ENCODE measurements at regions not wholly inside any gene's neighbourhood (a gene's known extent, or its start where the extent isn't known, plus 50 kb on each side); places are given as distances from the start of the nearest gene placed in this dataset.

DNA sequence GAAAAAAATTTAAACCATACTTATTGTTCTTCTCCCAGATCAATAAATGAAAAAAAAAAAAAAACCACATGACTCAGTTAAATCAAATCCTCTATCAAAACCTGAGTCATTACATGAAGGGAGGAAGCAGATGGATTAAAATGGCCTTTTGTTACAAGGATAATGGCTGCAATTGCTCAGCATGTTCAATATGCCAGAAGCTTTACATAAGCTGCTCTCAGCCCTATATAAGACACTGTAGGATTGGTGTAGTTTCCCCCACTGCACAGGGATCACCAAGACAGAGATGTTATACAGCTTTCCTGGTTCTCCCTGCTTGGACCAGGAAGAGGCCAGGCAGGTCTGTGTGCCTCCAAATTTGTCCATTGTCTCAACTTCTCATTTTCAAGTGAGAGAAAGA is 101.6 kb upstream of the MAP1B start:
- DNase-seq (ENCODE audit: low spot score) = no peak

DNA sequence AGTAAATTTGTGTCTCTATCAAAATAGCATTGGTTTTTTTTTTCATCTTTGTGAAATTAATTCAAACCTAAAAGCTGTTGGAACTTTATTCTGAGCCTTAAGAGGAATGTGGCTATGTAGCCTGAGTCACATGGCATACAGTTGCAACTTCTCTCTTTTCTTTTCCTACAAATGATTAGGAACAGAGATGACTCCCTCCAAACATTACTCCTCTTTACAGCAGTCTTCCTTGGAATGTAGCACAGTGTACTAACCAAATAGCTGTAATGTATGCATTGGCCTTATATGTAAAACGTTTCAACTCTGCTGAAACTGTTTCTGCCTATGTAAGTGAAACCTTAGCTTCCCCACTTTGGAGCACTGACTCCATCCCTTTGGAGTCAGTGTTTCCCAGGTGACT is 100.9 kb upstream of the MAP1B start:
- DNase-seq (ENCODE audit: low spot score) = no peak

GRCh38 chr5:72007336-72008111 is 99.8 kb upstream of the MAP1B start:
- no peak for DNase-seq (ENCODE audit: low spot score)

- no peak for DNase-seq (ENCODE audit: low spot score)
Measured at GRCh38 chr5:72009280-72009679, 98.0 kb upstream of the MAP1B start.

GRCh38 chr5:72010430-72010829 is 96.8 kb upstream of the MAP1B start:
- DNase-seq (ENCODE audit: low spot score) = no peak

- no peak for DNase-seq (ENCODE audit: low spot score)
Measured at GRCh38 chr5:72012906-72013305, 94.4 kb upstream of the MAP1B start.

- no peak for DNase-seq (ENCODE audit: low spot score)
Measured at GRCh38 chr5:72013766-72014624, 93.3 kb upstream of the MAP1B start.

- no peak for DNase-seq (ENCODE audit: low spot score)
Measured at GRCh38 chr5:72015103-72015548, 92.1 kb upstream of the MAP1B start.

GRCh38 chr5:72018143-72018803 is 89.0 kb upstream of the MAP1B start:
- peak; percentile 62 for DNase-seq (ENCODE audit: low spot score)

DNA sequence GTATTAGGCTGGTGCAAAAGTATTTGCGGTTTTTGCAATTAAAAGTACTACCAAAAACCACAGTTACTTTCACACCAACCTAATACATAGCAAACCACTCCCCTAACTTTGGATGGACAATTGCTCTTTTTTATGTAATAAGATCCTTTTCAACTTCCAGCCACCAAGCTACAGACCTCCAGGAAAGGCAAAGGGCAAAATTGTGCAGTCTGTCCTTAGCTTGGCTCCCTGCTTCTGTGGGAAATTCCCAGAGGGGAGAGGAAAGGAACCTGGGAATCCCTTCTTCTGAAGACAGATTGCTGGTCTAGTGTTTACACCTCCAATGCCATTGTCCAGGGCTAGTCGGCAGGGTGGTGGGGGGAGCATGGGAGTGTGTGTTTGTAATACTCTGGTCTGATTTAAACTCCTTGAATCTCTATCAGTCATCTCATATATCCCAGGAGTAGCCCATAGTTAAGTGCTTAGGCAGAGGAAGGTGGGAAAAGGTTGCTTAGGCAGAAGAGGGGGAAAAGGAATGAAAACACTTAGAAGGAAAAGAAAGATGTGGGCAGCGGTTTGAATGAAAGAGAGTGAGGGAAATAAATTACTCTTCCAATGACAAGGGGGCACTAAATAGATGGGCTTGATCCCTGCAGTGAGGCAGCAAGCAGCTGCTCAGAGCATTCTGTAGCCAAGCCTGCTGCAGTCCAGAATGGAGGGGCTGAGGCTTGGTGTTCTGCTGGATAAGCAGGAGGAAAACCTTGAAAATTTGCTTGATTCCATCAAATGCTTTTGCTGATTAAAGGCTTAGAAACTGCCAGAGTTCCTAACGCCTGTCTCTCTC is 86.9 kb upstream of the MAP1B start:
- no peak for DNase-seq (ENCODE audit: low spot score)

DNA sequence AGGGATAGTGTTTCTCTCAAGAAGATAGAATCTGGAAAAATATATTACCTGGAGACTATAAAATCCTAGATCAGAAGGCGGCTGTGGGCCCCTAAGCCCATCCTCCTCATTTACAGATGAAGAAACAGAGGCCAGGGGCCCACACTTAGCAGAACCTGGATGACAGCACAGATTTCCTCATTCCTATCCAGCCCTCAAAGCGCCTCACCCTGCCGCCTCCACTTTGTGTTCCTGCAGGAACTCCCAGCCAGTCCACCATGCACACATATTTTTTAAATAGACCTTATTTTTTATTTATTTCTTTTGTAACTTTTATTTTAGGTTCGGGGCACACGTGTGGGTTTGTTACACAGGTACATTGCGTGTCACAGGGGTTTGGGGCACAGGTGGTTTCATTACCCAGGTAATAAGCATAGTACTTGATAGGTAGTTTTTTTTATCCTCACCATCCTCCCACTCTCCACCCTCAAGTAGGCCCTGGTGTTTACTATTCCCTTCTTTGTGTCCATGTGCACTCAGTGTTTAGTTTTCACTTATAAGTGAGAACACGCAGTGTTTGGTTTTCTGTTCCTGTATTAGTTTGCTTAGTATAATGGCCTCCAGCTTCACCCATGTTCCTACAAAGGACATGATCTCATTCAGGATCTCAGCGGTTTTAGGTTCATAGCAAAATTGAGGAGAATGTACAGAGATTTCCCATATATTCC is 85.5 kb upstream of the MAP1B start:
- DNase-seq (ENCODE audit: low spot score) = no peak

DNA sequence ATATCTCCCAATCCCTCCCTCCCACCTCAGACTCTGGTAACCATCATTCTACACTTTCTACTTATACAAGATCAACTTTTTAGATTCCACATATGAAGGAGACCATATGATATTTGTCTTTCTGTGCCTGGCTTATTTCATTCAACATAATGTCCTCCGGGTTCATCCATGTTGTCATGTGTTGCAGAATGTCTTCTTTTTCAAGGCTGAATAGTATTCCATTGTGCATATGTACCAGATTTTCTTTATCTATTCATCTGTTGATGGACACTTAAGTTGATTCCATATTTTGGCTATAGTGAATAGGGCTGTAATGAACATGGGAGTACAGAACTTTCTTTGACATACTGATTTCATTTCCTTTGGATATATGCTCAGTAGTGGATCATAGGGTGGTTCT is 78.9 kb upstream of the MAP1B start:
- no peak for DNase-seq (ENCODE audit: low spot score)

DNA sequence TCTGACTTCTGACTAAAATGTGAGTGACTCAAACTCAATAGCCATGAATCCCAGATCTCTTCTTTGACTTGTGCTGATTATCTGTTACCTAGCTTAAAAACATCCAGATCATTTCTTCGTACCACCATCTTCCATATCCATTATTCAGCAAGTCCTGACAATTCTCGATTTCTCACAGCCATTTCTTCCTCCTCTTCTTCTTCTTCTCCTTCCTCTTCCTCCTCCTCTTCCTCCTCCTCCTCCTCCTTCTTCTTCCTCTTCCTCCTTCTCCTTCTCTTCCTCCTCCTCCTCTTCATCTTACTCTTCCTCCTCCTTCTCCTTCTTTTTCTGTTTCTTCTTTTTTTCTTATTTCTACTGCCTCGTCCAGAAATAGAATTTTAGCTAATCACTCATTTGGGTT is 77.0 kb upstream of the MAP1B start:
- DNase-seq (ENCODE audit: low spot score) = no peak

DNA sequence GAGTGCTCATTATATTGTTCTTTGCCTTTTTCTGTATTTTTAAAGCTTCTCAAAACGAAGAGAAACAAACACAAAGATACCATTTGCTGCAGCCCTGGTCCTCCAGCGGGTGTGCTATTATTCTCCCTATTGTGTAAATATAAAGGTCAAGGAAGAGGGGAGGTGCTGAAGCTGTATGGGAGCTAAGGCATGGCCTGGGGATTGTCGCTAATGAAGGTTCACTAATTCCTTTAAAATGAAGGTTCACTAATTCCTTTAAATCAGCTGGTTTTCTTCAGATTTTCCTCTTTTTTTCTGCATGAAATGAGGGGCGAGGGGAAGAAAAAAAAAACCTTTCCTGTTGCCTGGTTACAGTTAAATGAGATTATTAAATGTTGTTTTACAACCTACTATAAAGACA is 74.5 kb upstream of the MAP1B start:
- no peak for DNase-seq (ENCODE audit: low spot score)

GRCh38 chr5:72034770-72035169 is 72.5 kb upstream of the MAP1B start:
- DNase-seq (ENCODE audit: low spot score) = no peak

GRCh38 chr5:72035831-72036230 is 71.4 kb upstream of the MAP1B start:
- DNase-seq (ENCODE audit: low spot score) = no peak

DNA sequence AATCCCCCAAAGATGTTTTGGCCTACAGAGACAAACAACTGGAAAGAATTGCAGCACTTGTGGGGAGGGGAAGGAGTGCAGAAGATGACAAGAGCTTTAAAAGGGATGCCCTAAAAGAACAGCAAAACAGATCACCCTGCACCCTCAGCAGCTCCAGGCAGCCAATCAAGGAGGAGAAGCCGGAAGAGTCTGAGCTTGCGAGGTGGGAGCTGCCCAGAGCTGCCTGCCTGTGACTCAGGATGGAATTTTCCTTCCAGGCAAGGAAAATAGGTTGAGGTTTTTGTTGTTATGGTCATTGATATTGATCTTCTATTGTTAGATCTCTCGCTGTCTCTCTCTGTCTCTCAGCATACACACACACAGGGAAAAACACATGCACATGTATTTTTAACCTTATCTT is 70.3 kb upstream of the MAP1B start:
- DNase-seq (ENCODE audit: low spot score) = no peak

GRCh38 chr5:72040513-72040912 is 66.8 kb upstream of the MAP1B start:
- no peak for DNase-seq (ENCODE audit: low spot score)

DNA sequence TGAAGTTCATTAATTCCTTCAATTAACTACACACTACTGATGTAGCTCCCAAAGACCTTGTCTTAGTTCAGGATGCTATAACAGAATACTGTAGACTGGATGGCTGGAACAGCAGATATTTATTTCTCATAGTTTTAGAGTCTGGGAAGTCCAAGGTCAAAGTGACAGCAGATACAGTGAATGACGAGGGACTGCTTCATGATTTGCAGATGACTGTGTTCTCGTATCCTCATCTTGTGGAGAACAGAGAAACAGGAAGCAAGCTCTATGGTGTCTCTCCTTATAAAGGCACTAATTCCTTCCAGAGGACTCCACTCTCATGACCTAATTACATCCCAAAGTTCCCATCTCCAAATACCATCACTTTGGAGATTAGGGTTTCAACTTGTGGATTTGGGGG is 65.6 kb upstream of the MAP1B start:
- DNase-seq (ENCODE audit: low spot score) = no peak

- DNase-seq (ENCODE audit: low spot score) = no peak
Measured at GRCh38 chr5:72042097-72042496, 65.2 kb upstream of the MAP1B start.

GRCh38 chr5:72045692-72046091 is 61.6 kb upstream of the MAP1B start:
- DNase-seq (ENCODE audit: low spot score) = no peak
